ENCODE measurements at regions not wholly inside any gene's neighbourhood (a gene's known extent, or its start where the extent isn't known, plus 50 kb on each side); places are given as distances from the start of the nearest gene placed in this dataset.

- Histone ChIP-seq H3K36me3 (replicated peaks in 1 of 2; ENCODE audit: control insufficient read depth in 2 of 2, insufficient read depth in 2 of 2, low read length in 2 of 2) (no peaks in the 10 kb centered on the region), H2BK12ac (ENCODE audit: low read length) (no peak overlapping the region), H3K4me3 (ENCODE audit: low read length in 2 of 2) (no peak overlapping the region), H3K4ac (ENCODE audit: low read length) (no peak overlapping the region), H3K27me3 (ENCODE audit: control insufficient read depth in 3 of 3, insufficient read depth in 3 of 3, low read depth in 1 of 3, low read length in 3 of 3) (no peaks in the 10 kb centered on the region), H2BK15ac (ENCODE audit: low read length) (no peak overlapping the region), H3K9ac (ENCODE audit: low read depth, low read length, poor library complexity) (no peak overlapping the region), H3K4me1 (ENCODE audit: control insufficient read depth in 2 of 2, insufficient read depth in 1 of 2, low read depth in 1 of 2, low read length in 2 of 2) (no peaks in the 10 kb centered on the region), H3K23ac (ENCODE audit: low read depth, low read length, poor library complexity) (no peak overlapping the region), H2AK5ac (ENCODE audit: low read depth, low read length) (no peak overlapping the region), H3K14ac (ENCODE audit: low read length) (no peak overlapping the region), H2AFZ (ENCODE audit: low read length) (no peak overlapping the region), H4K8ac (ENCODE audit: low read depth, low read length) (no peak overlapping the region), H3K27ac (replicated peaks; ENCODE audit: low read length) (no peak overlapping the region), H3K4me2 (ENCODE audit: insufficient read depth, low read length, poor library complexity, severe bottlenecking) (no peak overlapping the region), H3K18ac (ENCODE audit: low read length) (no peak overlapping the region), H2BK120ac (ENCODE audit: low read depth, low read length) (no peak overlapping the region), H4K91ac (ENCODE audit: low read depth, low read length, poor library complexity) (no peak overlapping the region), H2BK5ac (ENCODE audit: low read length) (no peak overlapping the region), H3K9me3 (replicated peaks in 1 of 2; ENCODE audit: control insufficient read depth in 2 of 2, insufficient read depth in 1 of 2, low read depth in 1 of 2, low read length in 2 of 2) (peaks cover 0 to 3% of the 10 kb centered on the region in 2 donors), H3K79me1 (ENCODE audit: low read depth, low read length) (no peaks in the 10 kb centered on the region)
- WGBS, 2 donors (ENCODE audit: extremely low coverage in 2 of 2, insufficient read length in 2 of 2, insufficient replicate concordance in 1 of 2) = no CpG with 5 or more reads among the region's 11 CpGs
- no peak for DNase-seq (ENCODE audit: low spot score)
Measured at GRCh38 chr3:104687362-104687761, 679.3 kb upstream of the ALCAM start.

- Histone ChIP-seq H4K91ac (ENCODE audit: low read depth, low read length, poor library complexity) (no peak overlapping the region), H3K36me3 (replicated peaks in 1 of 2; ENCODE audit: control insufficient read depth in 2 of 2, insufficient read depth in 2 of 2, low read length in 2 of 2) (no peaks in the 10 kb centered on the region), H3K4me2 (ENCODE audit: insufficient read depth, low read length, poor library complexity, severe bottlenecking) (no peak overlapping the region), H2BK5ac (ENCODE audit: low read length) (no peak overlapping the region), H3K27me3 (ENCODE audit: control insufficient read depth in 3 of 3, insufficient read depth in 3 of 3, low read depth in 1 of 3, low read length in 3 of 3) (no peaks in the 10 kb centered on the region), H2BK15ac (ENCODE audit: low read length) (no peak overlapping the region), H3K4me1 (ENCODE audit: control insufficient read depth in 2 of 2, insufficient read depth in 1 of 2, low read depth in 1 of 2, low read length in 2 of 2) (no peaks in the 10 kb centered on the region), H2AK5ac (ENCODE audit: low read depth, low read length) (no peak overlapping the region), H3K23ac (ENCODE audit: low read depth, low read length, poor library complexity) (no peak overlapping the region), H4K8ac (ENCODE audit: low read depth, low read length) (no peak overlapping the region), H2AFZ (ENCODE audit: low read length) (no peak overlapping the region), H2BK120ac (ENCODE audit: low read depth, low read length) (no peak overlapping the region), H3K18ac (ENCODE audit: low read length) (no peak overlapping the region), H3K79me1 (ENCODE audit: low read depth, low read length) (no peaks in the 10 kb centered on the region), H3K4ac (ENCODE audit: low read length) (no peak overlapping the region), H3K9ac (ENCODE audit: low read depth, low read length, poor library complexity) (no peak overlapping the region), H3K9me3 (replicated peaks in 1 of 2; ENCODE audit: control insufficient read depth in 2 of 2, insufficient read depth in 1 of 2, low read depth in 1 of 2, low read length in 2 of 2) (no peaks in the 10 kb centered on the region), H3K14ac (ENCODE audit: low read length) (no peak overlapping the region), H3K4me3 (ENCODE audit: low read length in 2 of 2) (no peak overlapping the region), H2BK12ac (ENCODE audit: low read length) (no peak overlapping the region), H3K27ac (replicated peaks; ENCODE audit: low read length) (no peak overlapping the region)
- no CpG with 5 or more reads among the region's 8 CpGs for WGBS, 2 donors (ENCODE audit: extremely low coverage in 2 of 2, insufficient read length in 2 of 2, insufficient replicate concordance in 1 of 2)
- DNase-seq (ENCODE audit: low spot score) = no peak
Measured at GRCh38 chr3:104696470-104696869, 670.2 kb upstream of the ALCAM start.

- no CpG with 5 or more reads among the region's 6 CpGs for WGBS, 2 donors (ENCODE audit: extremely low coverage in 2 of 2, insufficient read length in 2 of 2, insufficient replicate concordance in 1 of 2)
Measured at GRCh38 chr3:104711406-104711805, 655.3 kb upstream of the ALCAM start.

GRCh38 chr3:104715972-104716371 lies 650.7 kb upstream of the ALCAM start:
- no peak overlapping the region for H3K4me3 ChIP-seq (ENCODE audit: low read length in 2 of 2)
- no peak overlapping the region for H4K8ac ChIP-seq (ENCODE audit: low read depth, low read length)
- no peaks in the 10 kb centered on the region for H3K9me3 ChIP-seq (replicated peaks in 1 of 2; ENCODE audit: control insufficient read depth in 2 of 2, insufficient read depth in 1 of 2, low read depth in 1 of 2, low read length in 2 of 2)
- no peak overlapping the region for H2AFZ ChIP-seq (ENCODE audit: low read length)
- no peak overlapping the region for H3K18ac ChIP-seq (ENCODE audit: low read length)
- no peak overlapping the region for H3K4ac ChIP-seq (ENCODE audit: low read length)
- H3K9ac ChIP-seq (ENCODE audit: low read depth, low read length, poor library complexity) = no peak overlapping the region
- DNase-seq (ENCODE audit: low spot score) = no peak
- no peak overlapping the region for H3K23ac ChIP-seq (ENCODE audit: low read depth, low read length, poor library complexity)
- no peak overlapping the region for H4K91ac ChIP-seq (ENCODE audit: low read depth, low read length, poor library complexity)
- H2BK120ac ChIP-seq (ENCODE audit: low read depth, low read length) = no peak overlapping the region
- H3K27me3 ChIP-seq (ENCODE audit: control insufficient read depth in 3 of 3, insufficient read depth in 3 of 3, low read depth in 1 of 3, low read length in 3 of 3) = no peaks in the 10 kb centered on the region
- no peak overlapping the region for H2BK5ac ChIP-seq (ENCODE audit: low read length)
- WGBS, 2 donors (ENCODE audit: extremely low coverage in 2 of 2, insufficient read length in 2 of 2, insufficient replicate concordance in 1 of 2) = no CpG with 5 or more reads among the region's 1 CpG
- no peak overlapping the region for H2BK15ac ChIP-seq (ENCODE audit: low read length)
- no peak overlapping the region for H2BK12ac ChIP-seq (ENCODE audit: low read length)
- no peak overlapping the region for H2AK5ac ChIP-seq (ENCODE audit: low read depth, low read length)
- no peak overlapping the region for H3K4me2 ChIP-seq (ENCODE audit: insufficient read depth, low read length, poor library complexity, severe bottlenecking)
- H3K79me1 ChIP-seq (ENCODE audit: low read depth, low read length) = no peaks in the 10 kb centered on the region
- H3K36me3 ChIP-seq (replicated peaks in 1 of 2; ENCODE audit: control insufficient read depth in 2 of 2, insufficient read depth in 2 of 2, low read length in 2 of 2) = no peaks in the 10 kb centered on the region
- no peak overlapping the region for H3K27ac ChIP-seq (replicated peaks; ENCODE audit: low read length)
- H3K14ac ChIP-seq (ENCODE audit: low read length) = no peak overlapping the region
- H3K4me1 ChIP-seq (ENCODE audit: control insufficient read depth in 2 of 2, insufficient read depth in 1 of 2, low read depth in 1 of 2, low read length in 2 of 2) = peaks cover 0 to 1% of the 10 kb centered on the region in 2 donors

More at GRCh38 chr3:104711406-104711805, 655.3 kb upstream of the ALCAM start:
- no peaks in the 10 kb centered on the region for H3K79me1 ChIP-seq (ENCODE audit: low read depth, low read length)
- H2BK120ac ChIP-seq (ENCODE audit: low read depth, low read length) = no peak overlapping the region
- no peak overlapping the region for H2BK5ac ChIP-seq (ENCODE audit: low read length)
- H3K4ac ChIP-seq (ENCODE audit: low read length) = no peak overlapping the region
- H3K9me3 ChIP-seq (replicated peaks in 1 of 2; ENCODE audit: control insufficient read depth in 2 of 2, insufficient read depth in 1 of 2, low read depth in 1 of 2, low read length in 2 of 2) = no peaks in the 10 kb centered on the region
- no peak overlapping the region for H2BK12ac ChIP-seq (ENCODE audit: low read length)
- no peak for DNase-seq (ENCODE audit: low spot score)
- no peak overlapping the region for H3K18ac ChIP-seq (ENCODE audit: low read length)
- no peaks in the 10 kb centered on the region for H3K27me3 ChIP-seq (ENCODE audit: control insufficient read depth in 3 of 3, insufficient read depth in 3 of 3, low read depth in 1 of 3, low read length in 3 of 3)
- no peak overlapping the region for H2AK5ac ChIP-seq (ENCODE audit: low read depth, low read length)
- no peak overlapping the region for H3K4me2 ChIP-seq (ENCODE audit: insufficient read depth, low read length, poor library complexity, severe bottlenecking)
- no peak overlapping the region for H3K14ac ChIP-seq (ENCODE audit: low read length)
- H2AFZ ChIP-seq (ENCODE audit: low read length) = peak overlapping the region; percentile 75
- no peak overlapping the region for H3K4me3 ChIP-seq (ENCODE audit: low read length in 2 of 2)
- H3K9ac ChIP-seq (ENCODE audit: low read depth, low read length, poor library complexity) = no peak overlapping the region
- H3K23ac ChIP-seq (ENCODE audit: low read depth, low read length, poor library complexity) = no peak overlapping the region
- H2BK15ac ChIP-seq (ENCODE audit: low read length) = no peak overlapping the region
- no peak overlapping the region for H4K91ac ChIP-seq (ENCODE audit: low read depth, low read length, poor library complexity)
- H3K4me1 ChIP-seq (ENCODE audit: control insufficient read depth in 2 of 2, insufficient read depth in 1 of 2, low read depth in 1 of 2, low read length in 2 of 2) = peaks cover 0 to 1% of the 10 kb centered on the region in 2 donors
- no peaks in the 10 kb centered on the region for H3K36me3 ChIP-seq (replicated peaks in 1 of 2; ENCODE audit: control insufficient read depth in 2 of 2, insufficient read depth in 2 of 2, low read length in 2 of 2)
- H4K8ac ChIP-seq (ENCODE audit: low read depth, low read length) = no peak overlapping the region
- no peak overlapping the region for H3K27ac ChIP-seq (replicated peaks; ENCODE audit: low read length)
